H9 (cell line): ENCODE measurements at regions not wholly inside any gene's neighbourhood (a gene's known extent, or its start where the extent isn't known, plus 50 kb on each side); places are given as distances from the start of the nearest gene placed in this dataset.

Experiments
- DNase-seq: peaks from one replicate; pipeline ENCODE4 v3.0.0-alpha.2; 2017
- H2AFZ ChIP-seq: one replicate; pipeline ENCODE4 v1.6.1; 2013; ENCODE audit warnings: mild to moderate bottlenecking, low read length, control low read depth, moderate library complexity
- H2AK5ac ChIP-seq: 2 replicates; pipeline ENCODE4 v1.6.1; 2013; ENCODE audit warnings: low read length, control low read depth, mixed read lengths; ENCODE audit not compliant: insufficient read length
- H2BK120ac ChIP-seq: one replicate; pipeline ENCODE4 v1.6.1; 2013; ENCODE audit warnings: low read depth, mild to moderate bottlenecking, low read length, control low read depth, inconsistent platforms; ENCODE audit not compliant: poor library complexity, severe bottlenecking
- H2BK12ac ChIP-seq: 2 replicates; pipeline ENCODE4 v1.6.1; 2013; ENCODE audit warnings: low read length, control low read depth, mixed read lengths, low read depth; ENCODE audit not compliant: insufficient read length
- H2BK15ac ChIP-seq: 2 replicates; pipeline ENCODE4 v1.6.1; 2013; ENCODE audit warnings: low read depth, low read length, control low read depth
- H2BK20ac ChIP-seq: one replicate; pipeline ENCODE4 v1.6.1; 2013; ENCODE audit warnings: low read depth, mild to moderate bottlenecking, low read length, control low read depth, inconsistent platforms; ENCODE audit not compliant: poor library complexity, severe bottlenecking
- H2BK5ac ChIP-seq: 2 replicates; pipeline ENCODE4 v1.6.1; 2013; ENCODE audit warnings: low read length, control low read depth, mixed read lengths; ENCODE audit not compliant: insufficient read length
- H3K14ac ChIP-seq: 2 replicates; pipeline ENCODE4 v1.6.1; 2013; ENCODE audit warnings: low read length, control low read depth; ENCODE audit not compliant: insufficient read depth
- H3K18ac ChIP-seq: 2 replicates; pipeline ENCODE4 v1.6.1; 2013; ENCODE audit warnings: low read depth, mild to moderate bottlenecking, mixed read lengths, low read length, control low read depth; ENCODE audit not compliant: insufficient read length
- H3K23ac ChIP-seq: 2 replicates; pipeline ENCODE4 v1.6.1; 2013; ENCODE audit warnings: low read length, control low read depth, mixed read lengths, low read depth; ENCODE audit not compliant: insufficient read length
- H3K23me2 ChIP-seq: 2 replicates; pipeline ENCODE4 v1.6.1; 2013; ENCODE audit warnings: low read depth, mild to moderate bottlenecking, mixed read lengths, low read length, control low read depth; ENCODE audit not compliant: insufficient read length, poor library complexity, severe bottlenecking
- H3K27ac ChIP-seq: 2 replicates; pipeline ENCODE4 v1.5.1; 2013; ENCODE audit warnings: low read length, control low read depth, mixed read lengths, low read depth; ENCODE audit not compliant: insufficient read length
- H3K27me3 ChIP-seq: 2 replicates; pipeline ENCODE4 v1.6.1; 2013; ENCODE audit warnings: low read length, control low read depth, inconsistent platforms; ENCODE audit not compliant: insufficient read depth
- H3K4ac ChIP-seq: 2 replicates; pipeline ENCODE4 v1.6.1; 2013; ENCODE audit warnings: low read depth, mild to moderate bottlenecking, control low read depth, inconsistent platforms, low read length, moderate library complexity
- H3K4me1 ChIP-seq: 2 replicates; pipeline ENCODE4 v1.6.1; 2013; ENCODE audit warnings: low read length, control low read depth, inconsistent platforms; ENCODE audit not compliant: insufficient read depth
- H3K4me2 ChIP-seq: 2 replicates; pipeline ENCODE4 v1.6.1; 2013; ENCODE audit warnings: low read length, control low read depth, mixed read lengths; ENCODE audit not compliant: insufficient read length, insufficient read depth
- H3K56ac ChIP-seq: 2 replicates; pipeline ENCODE4 v1.6.1; 2013; ENCODE audit warnings: low read depth, mild to moderate bottlenecking, mixed read lengths, low read length, control low read depth; ENCODE audit not compliant: insufficient read length
- H3K79me1 ChIP-seq: 2 replicates; pipeline ENCODE4 v1.6.1; 2013; ENCODE audit warnings: low read depth, mild to moderate bottlenecking, moderate library complexity, low read length, control low read depth, inconsistent platforms; ENCODE audit not compliant: insufficient read depth, poor library complexity, severe bottlenecking
- H3K79me2 ChIP-seq: 2 replicates; pipeline ENCODE4 v1.6.1; 2013; ENCODE audit warnings: low read length, control low read depth, inconsistent platforms; ENCODE audit not compliant: insufficient read depth
- H3K9ac ChIP-seq: 2 replicates; pipeline ENCODE4 v1.6.1; 2013; ENCODE audit warnings: low read length, control low read depth, mixed read lengths; ENCODE audit not compliant: insufficient read length; ENCODE audit errors: extremely low read depth
- H3K9me3 ChIP-seq: one replicate; pipeline ENCODE4 v1.6.1; 2013; ENCODE audit warnings: low read depth, low read length, inconsistent platforms; ENCODE audit not compliant: control insufficient read depth
- H3T11ph ChIP-seq: one replicate; pipeline ENCODE4 v1.6.1; 2013; ENCODE audit warnings: mild to moderate bottlenecking, low read length, control low read depth, inconsistent platforms
- H4K20me1 ChIP-seq: one replicate; pipeline ENCODE4 v1.6.1; 2013; ENCODE audit not compliant: control insufficient read depth, insufficient read length, insufficient read depth
- H4K5ac ChIP-seq: 2 replicates; pipeline ENCODE4 v1.6.1; 2013; ENCODE audit warnings: low read depth, mild to moderate bottlenecking, mixed read lengths, low read length, control low read depth; ENCODE audit not compliant: insufficient read length
- H4K8ac ChIP-seq: replicated peaks from 2 replicates; pipeline ENCODE4 v1.6.1; 2013; ENCODE audit warnings: low read length, control low read depth, mixed read lengths, low read depth; ENCODE audit not compliant: insufficient read length
- H4K91ac ChIP-seq: 2 replicates; pipeline ENCODE4 v1.6.1; 2013; ENCODE audit warnings: low read depth, mild to moderate bottlenecking, moderate library complexity, mixed read lengths, low read length, control low read depth; ENCODE audit not compliant: insufficient read length
- H3K27ac Mint-ChIP-seq, 3 experiments: 2 replicates in 2 of 3; 3 replicates in 1 of 3; pipeline ENCODE4 v1.8.0; 2020 to 2021; ENCODE audit warnings: mixed read lengths in 3 of 3, mild to moderate bottlenecking in 1 of 3, moderate library complexity in 1 of 3
- H3K27me3 Mint-ChIP-seq: 2 replicates; pipeline ENCODE4 v1.8.0; 2021; ENCODE audit warnings: low read depth, mild to moderate bottlenecking, moderate library complexity, mixed read lengths
- H3K36me3 Mint-ChIP-seq, 3 experiments: 2 replicates in 2 of 3; 3 replicates in 1 of 3; pipeline ENCODE4 v1.8.0; 2020 to 2021; ENCODE audit warnings: low read depth in 3 of 3, mixed read lengths in 3 of 3; ENCODE audit not compliant: insufficient read depth in 1 of 3
- H3K4me1 Mint-ChIP-seq, 2 experiments: 2 replicates each; pipeline ENCODE4 v1.8.0; 2020; ENCODE audit warnings: mixed read lengths in 2 of 2
- H3K4me3 Mint-ChIP-seq, 2 experiments: 2 replicates in 1 of 2; 3 replicates in 1 of 2; pipeline ENCODE4 v1.8.0; 2020 to 2021; ENCODE audit warnings: mild to moderate bottlenecking in 2 of 2, mixed read lengths in 2 of 2, moderate library complexity in 1 of 2
- H3K9me3 Mint-ChIP-seq, 2 experiments: 2 replicates in 1 of 2; 3 replicates in 1 of 2; pipeline ENCODE4 v1.8.0; 2020; ENCODE audit warnings: mild to moderate bottlenecking in 2 of 2, mixed read lengths in 2 of 2, moderate library complexity in 1 of 2
- WGBS: extraction: QIAGEN DNeasy Blood & Tissue Kit; methylation state at CpG from one replicate; pipeline ENCODE4 v1.1.7; 2013; ENCODE audit warnings: missing lambda C conversion rate, low lambda C conversion rate, mixed read lengths; ENCODE audit not compliant: insufficient read length; ENCODE audit errors: extremely low coverage; 5-methylcytosine and 5-hydroxymethylcytosine counted together
- TF ChIP-seq, protein P1 (sequence below): fragments of 200-600 bp; sonication (generic); conservative IDR thresholded peaks from 3 replicates; pipeline ENCODE4 v1.8.0; 2021; ENCODE audit warnings: antibody characterized with exemption, mild to moderate bottlenecking

DNA sequence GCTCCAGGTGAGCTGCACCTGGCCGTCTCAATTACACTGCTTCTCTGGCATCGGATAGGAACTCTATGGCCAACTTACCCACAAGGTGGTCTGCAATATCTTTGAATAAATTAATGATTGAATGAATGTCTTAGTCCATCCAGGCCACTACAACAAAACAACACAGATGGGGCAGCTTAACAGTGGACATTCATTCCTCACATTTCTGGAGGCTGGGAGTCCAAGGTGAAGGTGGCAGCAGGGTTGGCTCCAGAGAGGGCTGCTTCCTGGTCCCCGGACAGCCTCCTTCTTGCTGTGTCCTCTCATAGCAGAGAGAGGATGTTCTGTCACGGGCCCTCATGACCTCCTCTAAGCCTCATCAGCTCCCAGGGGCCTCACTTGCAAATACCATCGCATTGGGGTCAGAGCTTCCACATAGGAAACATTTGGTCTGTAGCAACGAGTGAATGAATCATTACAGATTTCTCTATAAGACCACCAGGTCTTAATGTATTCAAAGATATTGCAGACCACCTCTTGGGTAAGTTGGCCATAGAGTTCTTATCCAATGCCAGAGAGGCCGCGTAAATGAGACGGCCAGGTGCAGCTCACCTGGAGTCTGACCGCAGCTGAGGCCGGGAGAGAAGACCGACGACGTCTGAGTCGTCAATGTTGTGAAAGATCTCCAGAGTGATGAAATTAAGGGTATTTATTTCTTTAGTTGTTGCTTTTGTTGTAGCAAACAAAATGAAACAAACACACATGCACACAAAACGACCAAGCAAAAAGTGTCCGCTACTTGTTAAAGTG lies 182.7 kb upstream of the C14orf180 start:
- Histone ChIP-seq H3K23ac (no peak overlapping the region), H2BK120ac (no peak overlapping the region), H2AK5ac (no peak overlapping the region), H3K79me2 (no peaks in the 10 kb centered on the region), H3K18ac (no peak overlapping the region), H3T11ph (no peak overlapping the region), H3K56ac (no peak overlapping the region), H3K27ac (no peak overlapping the region), H2BK12ac (no peak overlapping the region), H3K14ac (no peak overlapping the region; the same call in 1 of the 2 replicates), H3K9ac (no peak overlapping the region), H3K4ac (no peak overlapping the region), H3K27me3 (no peaks in the 10 kb centered on the region), H4K91ac (no peak overlapping the region), H3K79me1 (no peaks in the 10 kb centered on the region), H4K5ac (no peak overlapping the region), H3K4me2 (no peak overlapping the region), H4K8ac (no peak overlapping the region), H2AFZ (no peak overlapping the region), H2BK15ac (no peak overlapping the region), H3K4me1 (no peaks in the 10 kb centered on the region), H3K23me2 (no peaks in the 10 kb centered on the region), H2BK5ac (no peak overlapping the region), H3K9me3 (no peaks in the 10 kb centered on the region), H4K20me1 (no peaks in the 10 kb centered on the region), H2BK20ac (no peak overlapping the region)
- no CpG with 5 or more reads among the region's 17 CpGs for WGBS
- DNase-seq: peak; percentile 9
- no peak overlapping the region for H3K4me3 Mint-ChIP-seq
- H3K9me3 Mint-ChIP-seq: peaks cover 24 to 34% of the 10 kb centered on the region in 2 experiments
- TF ChIP-seq, protein P1, sequence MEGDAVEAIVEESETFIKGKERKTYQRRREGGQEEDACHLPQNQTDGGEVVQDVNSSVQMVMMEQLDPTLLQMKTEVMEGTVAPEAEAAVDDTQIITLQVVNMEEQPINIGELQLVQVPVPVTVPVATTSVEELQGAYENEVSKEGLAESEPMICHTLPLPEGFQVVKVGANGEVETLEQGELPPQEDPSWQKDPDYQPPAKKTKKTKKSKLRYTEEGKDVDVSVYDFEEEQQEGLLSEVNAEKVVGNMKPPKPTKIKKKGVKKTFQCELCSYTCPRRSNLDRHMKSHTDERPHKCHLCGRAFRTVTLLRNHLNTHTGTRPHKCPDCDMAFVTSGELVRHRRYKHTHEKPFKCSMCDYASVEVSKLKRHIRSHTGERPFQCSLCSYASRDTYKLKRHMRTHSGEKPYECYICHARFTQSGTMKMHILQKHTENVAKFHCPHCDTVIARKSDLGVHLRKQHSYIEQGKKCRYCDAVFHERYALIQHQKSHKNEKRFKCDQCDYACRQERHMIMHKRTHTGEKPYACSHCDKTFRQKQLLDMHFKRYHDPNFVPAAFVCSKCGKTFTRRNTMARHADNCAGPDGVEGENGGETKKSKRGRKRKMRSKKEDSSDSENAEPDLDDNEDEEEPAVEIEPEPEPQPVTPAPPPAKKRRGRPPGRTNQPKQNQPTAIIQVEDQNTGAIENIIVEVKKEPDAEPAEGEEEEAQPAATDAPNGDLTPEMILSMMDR: no peak
- peak overlapping the region in 2 of 3 experiments; percentile 37 to 46; a peak in 1 of 7 replicates for H3K27ac Mint-ChIP-seq
- H3K36me3 Mint-ChIP-seq: peaks cover 11 to 33% (median 11%) of the 10 kb centered on the region in 3 experiments
- H3K27me3 Mint-ChIP-seq: peaks cover 6% of the 10 kb centered on the region; the same call in 1 of the 2 replicates
- peaks cover 18 to 31% of the 10 kb centered on the region in 2 experiments for H3K4me1 Mint-ChIP-seq
